Tibial nerve (tissue), 4 donors: ENCODE measurements at regions not wholly inside any gene's neighbourhood (a gene's known extent, or its start where the extent isn't known, plus 50 kb on each side); places are given as distances from the start of the nearest gene placed in this dataset.

ENCODE experiments used
- DNase-seq, 2 donors: peaks; one replicate each; pipeline ENCODE4 v3.0.0-alpha.2; 2019; ENCODE audit warnings: low spot score in 2 of 2
- H3K27ac ChIP-seq, 4 donors: fragments of 200-600 bp; sonication (generic) in 3 of 4; one replicate each; pipeline ENCODE4 v1.5.1; 2017 to 2019; ENCODE audit warnings: mild to moderate bottlenecking in 1 of 4
- H3K27me3 ChIP-seq, 2 donors: fragments of 200-600 bp; sonication (generic) in 1 of 2; one replicate each; pipeline versions ENCODE4 v1.5.1 to v1.6.0; 2017 to 2019
- H3K36me3 ChIP-seq, 3 donors: fragments of 200-600 bp; sonication (generic); one replicate each; pipeline ENCODE4 v1.5.1; 2018 to 2019
- H3K4me1 ChIP-seq, 4 donors: fragments of 200-600 bp; sonication (generic) in 3 of 4; one replicate each; pipeline ENCODE4 v1.5.1; 2017 to 2019
- H3K4me3 ChIP-seq, 4 donors: fragments of 200-600 bp; sonication (generic) in 3 of 4; one replicate each; pipeline ENCODE4 v1.5.1; 2017 to 2019; ENCODE audit warnings: mild to moderate bottlenecking in 1 of 4, moderate library complexity in 1 of 4
- H3K9me3 ChIP-seq, 4 donors: fragments of 200-600 bp; sonication (generic) in 3 of 4; one replicate each; pipeline ENCODE4 v1.5.1; 2017 to 2019
- CTCF ChIP-seq, 5 experiments: fragments of 200-600 bp in 3 of 5; fragments of 450-650 bp in 2 of 5; sonication (generic) in 3 of 5; IDR thresholded peaks; one replicate each; pipeline ENCODE4 v1.5.1; 2016 to 2019; ENCODE audit warnings: antibody characterized with exemption in 5 of 5, mild to moderate bottlenecking in 3 of 5, moderate library complexity in 2 of 5
- EP300 ChIP-seq, 2 donors: sonication (generic); formaldehyde crosslinking; IDR thresholded peaks; one replicate each; pipeline ENCODE4 v1.6.1; 2017; ENCODE audit warnings: antibody characterized with exemption in 2 of 2, mild to moderate bottlenecking in 1 of 2
- POLR2A ChIP-seq, 2 donors: fragments of 450-650 bp; IDR thresholded peaks; one replicate each; pipeline ENCODE4 v1.6.1; 2017; ENCODE audit warnings: antibody characterized with exemption in 2 of 2, mild to moderate bottlenecking in 2 of 2, moderate library complexity in 2 of 2
- WGBS, 2 donors: methylation state at CpG; one replicate each; pipeline ENCODE4 v1.1.5; 2018; 5-methylcytosine and 5-hydroxymethylcytosine counted together

- Histone ChIP-seq H3K36me3 (no peaks in the 10 kb centered on the region), H3K9me3 (peaks cover 0 to 2% (median 0%) of the 10 kb centered on the region in 4 donors), H3K4me3 (no peak overlapping the region), H3K27ac (no peak overlapping the region), H3K27me3 (no peaks in the 10 kb centered on the region), H3K4me1 (peaks cover 0 to 8% (median 2%) of the 10 kb centered on the region in 4 donors)
- TF ChIP-seq EP300 (IDR thresholded peaks at IDR 0.05) = no peak
- TF ChIP-seq POLR2A (IDR thresholded peaks at IDR 0.05) = no peak
- TF ChIP-seq CTCF (IDR thresholded peaks at IDR 0.05) = no peak
- WGBS, 2 donors = 31% methylated on average over 9 of the region's 9 CpGs
- no peak for DNase-seq
Measured at GRCh38 chr20:11248687-11249638, 575.2 kb upstream of the JAG1 start.

GRCh38 chr20:11249683-11250082 is 575.9 kb upstream of the JAG1 start:
- Histone ChIP-seq H3K4me3 (no peak overlapping the region), H3K36me3 (no peaks in the 10 kb centered on the region), H3K9me3 (peaks cover 0 to 6% (median 0%) of the 10 kb centered on the region in 4 donors), H3K27me3 (no peaks in the 10 kb centered on the region), H3K4me1 (peaks cover 0 to 8% (median 2%) of the 10 kb centered on the region in 4 donors), H3K27ac (no peak overlapping the region)
- TF ChIP-seq POLR2A (IDR thresholded peaks at IDR 0.05) = no peak
- no peak for TF ChIP-seq EP300 (IDR thresholded peaks at IDR 0.05)
- TF ChIP-seq CTCF (IDR thresholded peaks at IDR 0.05) = no peak
- WGBS, 2 donors = 81 to 84% methylated on average over 2 of the region's 2 CpGs
- DNase-seq = no peak

- Histone ChIP-seq H3K27me3 (no peaks in the 10 kb centered on the region), H3K4me1 (peaks cover 0 to 8% (median 2%) of the 10 kb centered on the region in 4 donors), H3K27ac (no peak overlapping the region), H3K4me3 (no peak overlapping the region), H3K36me3 (no peaks in the 10 kb centered on the region), H3K9me3 (peaks cover 0 to 6% (median under 1%) of the 10 kb centered on the region in 4 donors)
- DNase-seq = no peak
- TF ChIP-seq EP300 (IDR thresholded peaks at IDR 0.05) (no peak), CTCF (IDR thresholded peaks at IDR 0.05) (no peak), POLR2A (IDR thresholded peaks at IDR 0.05) (no peak)
- WGBS, 2 donors = 97 to 98% methylated on average over 1 of the region's 1 CpG
Measured at GRCh38 chr20:11252447-11252846, 578.6 kb upstream of the JAG1 start.

- H3K4me1 ChIP-seq = no peaks in the 10 kb centered on the region
- no peak for DNase-seq
- no peak for TF ChIP-seq EP300 (IDR thresholded peaks at IDR 0.05)
- TF ChIP-seq CTCF (IDR thresholded peaks at IDR 0.05) = no peak
- no peak for TF ChIP-seq POLR2A (IDR thresholded peaks at IDR 0.05)
- H3K4me3 ChIP-seq = no peak overlapping the region
- no peak overlapping the region for H3K27ac ChIP-seq
- H3K9me3 ChIP-seq = peaks cover 0 to 10% (median 3%) of the 10 kb centered on the region in 4 donors
- WGBS, 2 donors = 98 to 100% methylated on average over 1 of the region's 1 CpG
- H3K27me3 ChIP-seq = no peaks in the 10 kb centered on the region
- H3K36me3 ChIP-seq = no peaks in the 10 kb centered on the region
Measured at GRCh38 chr20:11255455-11255854, 581.7 kb upstream of the JAG1 start.

- no peak for DNase-seq
- TF ChIP-seq POLR2A (IDR thresholded peaks at IDR 0.05) = no peak
- no peak for TF ChIP-seq CTCF (IDR thresholded peaks at IDR 0.05)
- no peak for TF ChIP-seq EP300 (IDR thresholded peaks at IDR 0.05)
- no peaks in the 10 kb centered on the region for H3K27me3 ChIP-seq
- no peaks in the 10 kb centered on the region for H3K36me3 ChIP-seq
- no peak overlapping the region for H3K4me3 ChIP-seq
- no peaks in the 10 kb centered on the region for H3K4me1 ChIP-seq
- peaks cover 0 to 10% (median 3%) of the 10 kb centered on the region in 4 donors for H3K9me3 ChIP-seq
- H3K27ac ChIP-seq = no peak overlapping the region
Measured at GRCh38 chr20:11255860-11256259, 582.1 kb upstream of the JAG1 start.
